ENCODE measurements at regions not wholly inside any gene's neighbourhood (a gene's known extent, or its start where the extent isn't known, plus 50 kb on each side); places are given as distances from the start of the nearest gene placed in this dataset.

- no peak overlapping the region for H3K4me3 ChIP-seq (ENCODE audit: low read depth, low read length)
- TF ChIP-seq CTCF (conservative IDR thresholded peaks at IDR 0.05; ENCODE audit: low read depth, low read length): no peak
- DNase-seq (ENCODE audit: low read depth): no peak
These were observed 1471.2 kb upstream of the NUDT12 start for GRCh38 chr5:105033637-105034400.

- no peak for TF ChIP-seq CTCF (conservative IDR thresholded peaks at IDR 0.05; ENCODE audit: low read depth, low read length)
- H3K4me3 ChIP-seq (ENCODE audit: low read depth, low read length): no peak overlapping the region
- no peak for DNase-seq (ENCODE audit: low read depth)
These were observed 1470.3 kb upstream of the NUDT12 start for GRCh38 chr5:105032917-105033316.

- no peak for TF ChIP-seq CTCF (conservative IDR thresholded peaks at IDR 0.05; ENCODE audit: low read depth, low read length)
- no peak overlapping the region for H3K4me3 ChIP-seq (ENCODE audit: low read depth, low read length)
- DNase-seq (ENCODE audit: low read depth): no peak
These were observed 1467.6 kb upstream of the NUDT12 start for GRCh38 chr5:105030153-105030552.

DNA sequence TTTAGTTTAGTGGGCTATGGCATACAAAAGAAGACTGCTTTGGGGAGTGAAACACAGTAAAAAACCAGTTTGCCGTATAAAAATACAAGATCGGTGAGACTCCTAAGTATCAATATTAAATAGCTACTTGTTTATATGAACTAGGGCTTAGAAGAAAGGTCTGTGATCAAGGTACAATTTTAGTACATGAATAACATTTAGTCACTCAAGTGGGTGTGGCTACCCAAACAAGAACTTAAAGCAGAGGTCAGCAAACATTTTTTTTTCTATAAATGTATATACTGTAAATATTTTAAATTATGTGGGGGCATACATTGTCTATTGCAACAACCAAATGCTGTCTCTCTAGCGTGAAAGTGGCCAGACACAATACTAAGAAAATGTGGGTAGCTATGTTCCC lies 1452.5 kb upstream of the NUDT12 start:
- no peak overlapping the region for H3K4me3 ChIP-seq (ENCODE audit: low read depth, low read length)
- TF ChIP-seq CTCF (conservative IDR thresholded peaks at IDR 0.05; ENCODE audit: low read depth, low read length): no peak
- DNase-seq (ENCODE audit: low read depth): no peak

GRCh38 chr5:104998572-104998971 lies 1436.0 kb upstream of the NUDT12 start:
- no peak for DNase-seq (ENCODE audit: low read depth)
- H3K4me3 ChIP-seq (ENCODE audit: low read depth, low read length): no peak overlapping the region
- TF ChIP-seq CTCF (conservative IDR thresholded peaks at IDR 0.05; ENCODE audit: low read depth, low read length): no peak

- H3K4me3 ChIP-seq (ENCODE audit: low read depth, low read length): no peak overlapping the region
- DNase-seq (ENCODE audit: low read depth): no peak
- no peak for TF ChIP-seq CTCF (conservative IDR thresholded peaks at IDR 0.05; ENCODE audit: low read depth, low read length)
These were observed 1435.6 kb upstream of the NUDT12 start for GRCh38 chr5:104998169-104998568.

- no peak for TF ChIP-seq CTCF (conservative IDR thresholded peaks at IDR 0.05; ENCODE audit: low read depth, low read length)
- no peak for DNase-seq (ENCODE audit: low read depth)
- H3K4me3 ChIP-seq (ENCODE audit: low read depth, low read length): no peak overlapping the region
These were observed 1424.5 kb upstream of the NUDT12 start for GRCh38 chr5:104987074-104987473.

Data from choroid plexus epithelial cell (primary cell).